ENCODE measurements at regions not wholly inside any gene's neighbourhood (a gene's known extent, or its start where the extent isn't known, plus 50 kb on each side); places are given as distances from the start of the nearest gene placed in this dataset.

- TF ChIP-seq, protein P1, sequence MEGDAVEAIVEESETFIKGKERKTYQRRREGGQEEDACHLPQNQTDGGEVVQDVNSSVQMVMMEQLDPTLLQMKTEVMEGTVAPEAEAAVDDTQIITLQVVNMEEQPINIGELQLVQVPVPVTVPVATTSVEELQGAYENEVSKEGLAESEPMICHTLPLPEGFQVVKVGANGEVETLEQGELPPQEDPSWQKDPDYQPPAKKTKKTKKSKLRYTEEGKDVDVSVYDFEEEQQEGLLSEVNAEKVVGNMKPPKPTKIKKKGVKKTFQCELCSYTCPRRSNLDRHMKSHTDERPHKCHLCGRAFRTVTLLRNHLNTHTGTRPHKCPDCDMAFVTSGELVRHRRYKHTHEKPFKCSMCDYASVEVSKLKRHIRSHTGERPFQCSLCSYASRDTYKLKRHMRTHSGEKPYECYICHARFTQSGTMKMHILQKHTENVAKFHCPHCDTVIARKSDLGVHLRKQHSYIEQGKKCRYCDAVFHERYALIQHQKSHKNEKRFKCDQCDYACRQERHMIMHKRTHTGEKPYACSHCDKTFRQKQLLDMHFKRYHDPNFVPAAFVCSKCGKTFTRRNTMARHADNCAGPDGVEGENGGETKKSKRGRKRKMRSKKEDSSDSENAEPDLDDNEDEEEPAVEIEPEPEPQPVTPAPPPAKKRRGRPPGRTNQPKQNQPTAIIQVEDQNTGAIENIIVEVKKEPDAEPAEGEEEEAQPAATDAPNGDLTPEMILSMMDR (IDR thresholded peaks at IDR 0.05), result no peak
- no peak for TF ChIP-seq POLR2A (IDR thresholded peaks at IDR 0.05)
These were observed 117.0 kb upstream of the EPHA4 start for GRCh38 chr2:221689140-221689539.

All from tibial nerve (tissue), 3 donors.